ENCODE measurements at regions not wholly inside any gene's neighbourhood (a gene's known extent, or its start where the extent isn't known, plus 50 kb on each side); places are given as distances from the start of the nearest gene placed in this dataset.

DNA sequence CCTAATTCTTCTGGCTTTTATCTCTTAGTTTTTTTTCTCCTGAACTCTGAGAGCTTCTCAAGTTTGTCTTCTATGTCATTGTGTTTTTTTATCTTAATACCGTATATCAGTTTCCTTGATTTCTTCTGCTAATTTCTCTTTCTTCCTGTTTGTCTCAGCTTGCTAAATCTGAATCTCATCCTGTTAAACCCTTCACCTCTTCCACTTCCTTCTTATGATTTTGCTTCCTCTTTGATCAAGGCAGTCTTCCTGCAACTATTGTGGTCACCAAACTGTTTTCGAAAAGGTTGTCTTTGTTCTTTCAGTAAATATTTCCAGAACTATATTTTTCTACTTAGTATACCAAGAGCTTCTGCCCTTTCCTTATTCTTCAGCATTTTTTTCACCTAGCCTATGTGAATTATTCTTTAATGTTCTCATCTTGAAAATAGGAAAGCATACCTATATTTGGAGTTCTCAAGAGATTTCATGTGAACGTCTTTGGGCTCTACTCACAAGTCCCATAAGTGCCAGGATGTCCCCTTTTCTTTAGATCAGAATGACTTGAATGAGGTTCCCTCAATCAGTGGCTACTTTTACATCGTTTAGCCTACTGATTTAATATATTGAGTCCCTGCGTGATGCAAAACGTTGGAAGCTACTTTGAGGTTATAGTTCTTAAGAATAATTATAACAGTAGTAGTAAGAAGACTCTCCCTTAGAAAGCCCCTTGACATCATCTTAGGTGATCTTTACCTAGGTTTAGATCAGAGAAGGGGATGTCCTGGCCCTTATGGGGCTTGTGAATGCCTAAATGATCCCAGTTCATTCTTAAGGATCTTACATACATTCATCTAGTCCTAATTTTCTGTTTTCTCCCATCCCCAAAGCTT lies 415.4 kb upstream of the AUTS2 start:
- H3K27ac ChIP-seq, result no peak overlapping the region
- DNase-seq, result no peak
- TF ChIP-seq, protein P1, sequence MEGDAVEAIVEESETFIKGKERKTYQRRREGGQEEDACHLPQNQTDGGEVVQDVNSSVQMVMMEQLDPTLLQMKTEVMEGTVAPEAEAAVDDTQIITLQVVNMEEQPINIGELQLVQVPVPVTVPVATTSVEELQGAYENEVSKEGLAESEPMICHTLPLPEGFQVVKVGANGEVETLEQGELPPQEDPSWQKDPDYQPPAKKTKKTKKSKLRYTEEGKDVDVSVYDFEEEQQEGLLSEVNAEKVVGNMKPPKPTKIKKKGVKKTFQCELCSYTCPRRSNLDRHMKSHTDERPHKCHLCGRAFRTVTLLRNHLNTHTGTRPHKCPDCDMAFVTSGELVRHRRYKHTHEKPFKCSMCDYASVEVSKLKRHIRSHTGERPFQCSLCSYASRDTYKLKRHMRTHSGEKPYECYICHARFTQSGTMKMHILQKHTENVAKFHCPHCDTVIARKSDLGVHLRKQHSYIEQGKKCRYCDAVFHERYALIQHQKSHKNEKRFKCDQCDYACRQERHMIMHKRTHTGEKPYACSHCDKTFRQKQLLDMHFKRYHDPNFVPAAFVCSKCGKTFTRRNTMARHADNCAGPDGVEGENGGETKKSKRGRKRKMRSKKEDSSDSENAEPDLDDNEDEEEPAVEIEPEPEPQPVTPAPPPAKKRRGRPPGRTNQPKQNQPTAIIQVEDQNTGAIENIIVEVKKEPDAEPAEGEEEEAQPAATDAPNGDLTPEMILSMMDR (IDR thresholded peaks at IDR 0.05), result no peak
- TF ChIP-seq POLR2A (IDR thresholded peaks at IDR 0.05), result no peak
- H3K4me1 ChIP-seq, result no peaks in the 10 kb centered on the region
- H3K27me3 ChIP-seq, result no peaks in the 10 kb centered on the region
- no peak overlapping the region for H3K4me3 ChIP-seq (replicated peaks in 1 of 3)
- H3K9me3 ChIP-seq, result no peaks in the 10 kb centered on the region
- WGBS, 2 donors, result 79 to 80% methylated on average over 6 of the region's 6 CpGs
- intact Hi-C loops (cut with DNase I), result no loop called here
- H3K36me3 ChIP-seq, result no peaks in the 10 kb centered on the region

DNA sequence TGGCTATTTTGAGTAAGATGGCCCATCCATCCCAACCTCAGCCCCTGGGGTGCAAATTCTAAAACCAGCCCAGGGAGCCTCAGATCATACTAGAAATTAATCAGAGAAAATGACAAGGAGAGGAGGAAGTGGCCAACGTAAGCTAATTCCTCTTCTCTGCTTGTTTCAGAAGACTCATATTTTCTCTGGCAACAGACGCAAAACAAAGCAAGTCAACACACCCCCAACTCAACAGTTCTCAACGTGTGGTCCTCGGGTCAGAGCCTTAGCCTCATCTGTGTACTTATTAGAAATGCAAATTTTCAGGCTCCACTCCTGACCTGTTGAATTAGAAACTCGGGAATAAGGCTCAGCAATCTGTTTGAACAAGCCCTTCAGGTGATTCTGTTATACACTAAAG lies 413.9 kb upstream of the AUTS2 start:
- intact Hi-C loops (cut with DNase I), result no loop called here
- DNase-seq, result no peak
- Histone ChIP-seq H3K27me3 (no peaks in the 10 kb centered on the region), H3K4me3 (replicated peaks in 1 of 3) (no peak overlapping the region), H3K36me3 (no peaks in the 10 kb centered on the region), H3K27ac (no peak overlapping the region), H3K9me3 (no peaks in the 10 kb centered on the region), H3K4me1 (no peaks in the 10 kb centered on the region)
- TF ChIP-seq, protein P1 (IDR thresholded peaks at IDR 0.05), result no peak
- TF ChIP-seq POLR2A (IDR thresholded peaks at IDR 0.05), result no peak
- WGBS, 2 donors, result 53 to 59% methylated on average over 5 of the region's 5 CpGs

DNA sequence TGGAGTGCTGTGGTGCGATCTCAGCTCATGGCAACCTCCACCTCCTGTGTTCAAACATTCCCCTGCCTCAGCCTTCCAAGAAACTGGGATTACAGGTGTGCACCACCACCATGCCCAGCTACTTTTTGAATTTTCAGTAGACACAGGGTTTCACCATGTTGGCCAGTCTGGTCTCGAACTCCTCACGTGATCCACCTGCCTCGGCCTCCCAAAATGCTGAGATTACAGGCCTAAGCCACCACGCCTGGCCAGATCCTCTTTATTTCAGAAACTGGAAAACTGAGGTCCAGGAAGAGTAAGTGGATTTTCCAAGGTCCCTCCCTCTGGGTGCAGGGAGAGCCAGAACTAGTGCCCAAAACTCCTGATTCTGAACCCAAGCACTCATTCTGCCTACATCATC lies 413.1 kb upstream of the AUTS2 start:
- Histone ChIP-seq H3K4me3 (replicated peaks in 1 of 3) (no peak overlapping the region), H3K36me3 (no peaks in the 10 kb centered on the region), H3K27ac (no peak overlapping the region), H3K4me1 (no peaks in the 10 kb centered on the region), H3K9me3 (no peaks in the 10 kb centered on the region), H3K27me3 (no peaks in the 10 kb centered on the region)
- intact Hi-C loops (cut with DNase I), result no loop called here
- DNase-seq, result no peak
- 93 to 98% methylated on average over 5 of the region's 5 CpGs for WGBS, 2 donors
- TF ChIP-seq, protein P1 (IDR thresholded peaks at IDR 0.05), result no peak
- no peak for TF ChIP-seq POLR2A (IDR thresholded peaks at IDR 0.05)

DNA sequence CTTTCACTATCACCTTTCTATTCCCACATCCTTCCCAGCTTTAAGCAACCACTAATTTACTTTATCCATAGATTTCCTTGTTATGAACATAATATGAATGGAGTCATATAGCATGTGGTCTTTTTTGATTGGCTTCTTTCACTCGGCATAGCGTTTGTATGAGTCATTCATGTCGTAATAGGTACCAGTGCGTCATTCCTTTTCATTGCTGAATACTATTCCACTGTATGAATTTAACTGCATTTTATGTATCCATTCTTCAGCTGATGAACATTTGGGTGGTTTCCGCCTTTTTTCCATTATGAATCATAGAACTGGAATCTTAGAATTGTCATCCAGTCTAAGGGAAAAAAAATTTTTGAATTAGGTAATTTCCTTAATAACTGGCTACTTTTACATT lies 411.3 kb upstream of the AUTS2 start:
- WGBS, 2 donors, result 96 to 98% methylated on average over 5 of the region's 5 CpGs

DNA sequence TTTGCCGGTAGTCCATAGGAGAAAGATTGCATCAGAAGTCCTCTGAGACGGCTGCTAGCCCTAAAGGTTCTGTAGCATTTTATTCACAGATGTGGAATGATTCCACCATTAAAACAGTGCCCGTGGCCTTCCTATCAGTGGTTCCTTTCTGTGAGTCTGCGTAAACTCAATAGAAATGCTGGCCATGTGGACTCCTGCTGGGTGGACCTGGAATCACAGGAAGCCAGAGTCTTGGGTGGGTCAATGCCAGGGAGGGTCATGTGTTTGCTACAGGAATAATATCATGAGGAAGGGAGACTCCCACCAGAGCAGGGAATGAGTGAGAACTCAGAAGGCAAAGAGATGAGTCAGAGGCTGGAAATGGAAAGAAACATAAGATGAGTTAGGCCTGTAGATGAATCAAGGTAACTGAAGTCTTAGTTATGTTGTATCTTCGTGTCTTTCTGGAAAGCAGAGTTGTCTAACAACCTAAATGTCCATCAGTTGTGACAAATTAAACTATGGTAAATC lies 410.4 kb upstream of the AUTS2 start:
- DNase-seq, result no peak
- H3K4me3 ChIP-seq (replicated peaks in 1 of 3), result no peak overlapping the region
- H3K27ac ChIP-seq, result no peak overlapping the region
- H3K4me1 ChIP-seq, result no peaks in the 10 kb centered on the region
- H3K9me3 ChIP-seq, result no peaks in the 10 kb centered on the region
- H3K36me3 ChIP-seq, result no peaks in the 10 kb centered on the region
- 92 to 93% methylated on average over 5 of the region's 5 CpGs for WGBS, 2 donors
- TF ChIP-seq, protein P1 (IDR thresholded peaks at IDR 0.05), result no peak
- TF ChIP-seq POLR2A (IDR thresholded peaks at IDR 0.05), result no peak
- intact Hi-C loops (cut with DNase I), result no loop called here
- H3K27me3 ChIP-seq, result no peaks in the 10 kb centered on the region

More for the DNA sequence above, 411.3 kb upstream of the AUTS2 start:
- no peaks in the 10 kb centered on the region for H3K36me3 ChIP-seq
- H3K4me1 ChIP-seq, result no peaks in the 10 kb centered on the region
- TF ChIP-seq, protein P1 (IDR thresholded peaks at IDR 0.05), result no peak
- TF ChIP-seq POLR2A (IDR thresholded peaks at IDR 0.05), result no peak
- no peaks in the 10 kb centered on the region for H3K9me3 ChIP-seq
- H3K4me3 ChIP-seq (replicated peaks in 1 of 3), result no peak overlapping the region
- DNase-seq, result no peak
- H3K27me3 ChIP-seq, result no peaks in the 10 kb centered on the region
- H3K27ac ChIP-seq, result no peak overlapping the region
- intact Hi-C loops (cut with DNase I), result no loop called here
